HepG2 (cell line): ENCODE measurements at regions not wholly inside any gene's neighbourhood (a gene's known extent, or its start where the extent isn't known, plus 50 kb on each side); places are given as distances from the start of the nearest gene placed in this dataset.

Experiments used
- ATAC-seq: fragments of 200-7000 bp; cut with Tn5 transposase; 3 replicates; pipeline ENCODE4 v1.9.1; 2020; ENCODE audit warnings: mild to moderate bottlenecking, moderate library complexity
- BruUV-seq: library from RNA; stranded (reverse); fragments of 400-500 nt; replicated peaks from 2 replicates; lab custom pipeline; 2021; lab: Mats Ljungman, UMichigan
- CTCF ChIA-PET: fragments of 300-600 bp; formaldehyde crosslinking; extraction: SDS; loops from one replicate; lab custom pipeline; 2021; ENCODE audit warnings: low total read pairs, inconsistent platforms, low intra/inter-chr PET ratio; lab: Yijun Ruan, JAX
- POLR2A ChIA-PET: fragments of 350-600 bp; sonication (Branson Sonifier 250); formaldehyde crosslinking; loops from one replicate; lab custom pipeline; 2020; ENCODE audit warnings: antibody characterized with exemption, inconsistent platforms; lab: Yijun Ruan, JAX
- DNase-seq: peaks from one replicate; pipeline ENCODE4 v3.0.0-alpha.2; 2015; ENCODE audit warnings: low spot score
- FAIRE-seq: peaks from 3 replicates; lab custom pipeline; 2011; peaks lifted over from hg19 to GRCh38; lab: Jason Lieb, UNC
- H2AFZ ChIP-seq: one replicate; pipeline ENCODE4 v1.6.1; 2011; ENCODE audit warnings: low read length, inconsistent platforms
- H3K27ac ChIP-seq: fragments of 300-600 bp; 3 replicates; pipeline ENCODE4 v1.8.0; 2011; ENCODE audit warnings: mixed run types, mild to moderate bottlenecking, mixed read lengths, low read length, inconsistent platforms; ENCODE audit not compliant: insufficient read depth; ENCODE audit errors: extremely low read length
- H3K27me3 ChIP-seq, 2 experiments: fragments of 200-600 bp in 1 of 2; 2 replicates in 1 of 2; 3 replicates in 1 of 2; pipeline versions ENCODE4 v1.6.0 to v1.8.0; 2011; ENCODE audit warnings: low read length in 2 of 2, mild to moderate bottlenecking in 2 of 2, moderate library complexity in 2 of 2, inconsistent platforms in 1 of 2; ENCODE audit not compliant: insufficient read depth in 2 of 2, control insufficient read depth in 1 of 2
- H3K36me3 ChIP-seq, 2 experiments: fragments of 200-600 bp in 1 of 2; replicated peaks in 1 of 2; 2 replicates in 1 of 2; 3 replicates in 1 of 2; pipeline versions ENCODE4 v1.5.1 to v1.8.0; 2011; ENCODE audit warnings: low read length in 2 of 2, inconsistent platforms in 1 of 2; ENCODE audit not compliant: insufficient read depth in 2 of 2, control insufficient read depth in 1 of 2
- H3K4me1 ChIP-seq: 2 replicates; pipeline ENCODE4 v1.5.1; 2012; ENCODE audit warnings: low read length, inconsistent platforms; ENCODE audit not compliant: insufficient read depth
- H3K4me2 ChIP-seq: 2 replicates; pipeline ENCODE4 v1.6.0; 2011; ENCODE audit warnings: low read depth, low read length, inconsistent platforms
- H3K4me3 ChIP-seq, 3 experiments: fragments of 200-600 bp in 1 of 3; sonication (generic), shearing (Covaris generic) in 1 of 3; replicated peaks in 1 of 3; 2 replicates each; pipeline ENCODE4 v1.5.1; 2011 to 2016; ENCODE audit warnings: low read length in 3 of 3, inconsistent platforms in 2 of 3, low read depth in 2 of 3, mild to moderate bottlenecking in 2 of 3, control low read depth in 1 of 3, mixed read lengths in 1 of 3; ENCODE audit not compliant: insufficient read depth in 1 of 3
- H3K79me2 ChIP-seq: one replicate; pipeline ENCODE4 v1.6.1; 2011; ENCODE audit warnings: low read length, inconsistent platforms; ENCODE audit not compliant: insufficient read depth
- H3K9ac ChIP-seq: 2 replicates; pipeline ENCODE4 v1.6.0; 2011; ENCODE audit warnings: mild to moderate bottlenecking, low read depth, low read length, inconsistent platforms; ENCODE audit not compliant: insufficient read depth
- H3K9me3 ChIP-seq: 2 replicates; pipeline ENCODE4 v1.5.1; 2012; ENCODE audit warnings: mild to moderate bottlenecking, low read length
- H4K20me1 ChIP-seq: 2 replicates; pipeline ENCODE4 v1.6.0; 2011; ENCODE audit warnings: inconsistent platforms, mild to moderate bottlenecking, low read length, moderate library complexity; ENCODE audit not compliant: insufficient read depth
- DNMT1 ChIP-seq: sonication (generic); formaldehyde crosslinking; IDR thresholded peaks from 2 replicates; pipeline ENCODE4 v1.5.1; 2020; ENCODE audit warnings: mild to moderate bottlenecking, missing genetic modification reagents
- ETV6 ChIP-seq: sonication (generic); formaldehyde crosslinking; conservative IDR thresholded peaks from 2 replicates; pipeline ENCODE4 v1.4.0; 2020; ENCODE audit warnings: missing genetic modification reagents
- FOXA1 ChIP-seq, 2 experiments: fragments of 450-650 bp in 1 of 2; sonication (generic) in 1 of 2; formaldehyde crosslinking in 1 of 2; IDR thresholded peaks; 2 replicates each; pipeline versions ENCODE4 v1.4.0 to v1.6.1; 2016 to 2020; ENCODE audit warnings: missing genetic modification reagents in 1 of 2
- GMEB1 ChIP-seq: sonication (generic); formaldehyde crosslinking; IDR thresholded peaks from 2 replicates; pipeline ENCODE4 v1.5.1; 2020; ENCODE audit warnings: missing genetic modification reagents, mild to moderate bottlenecking, borderline replicate concordance
- NFE2 ChIP-seq: sonication (generic); formaldehyde crosslinking; IDR thresholded peaks from 2 replicates; pipeline ENCODE4 v1.4.0; 2020; ENCODE audit warnings: missing genetic modification reagents
- STAG1 ChIP-seq: sonication (generic); formaldehyde crosslinking; IDR thresholded peaks from 2 replicates; pipeline ENCODE4 v1.4.0; 2020; ENCODE audit warnings: missing genetic modification reagents
- TAF1 ChIP-seq: sonication (generic); formaldehyde crosslinking; IDR thresholded peaks from 2 replicates; pipeline ENCODE4 v1.4.0; 2020; ENCODE audit warnings: missing genetic modification reagents
- TMF1 ChIP-seq: sonication (generic); formaldehyde crosslinking; IDR thresholded peaks from 2 replicates; pipeline ENCODE4 v1.8.1; 2022; ENCODE audit warnings: low read depth, missing genetic modification reagents
- ZNF124 ChIP-seq: sonication (generic); formaldehyde crosslinking; IDR thresholded peaks from 2 replicates; pipeline ENCODE4 v1.4.0; 2020; ENCODE audit warnings: missing genetic modification reagents
- ZNF274 ChIP-seq: sonication (generic); formaldehyde crosslinking; IDR thresholded peaks from 2 replicates; pipeline ENCODE4 v1.5.1; 2020; ENCODE audit warnings: mild to moderate bottlenecking, missing genetic modification reagents
- ZNF432 ChIP-seq: sonication (generic); formaldehyde crosslinking; IDR thresholded peaks from 2 replicates; pipeline ENCODE4 v1.5.0; 2020; ENCODE audit warnings: missing genetic modification reagents, mild to moderate bottlenecking, borderline replicate concordance
- ZNF564 ChIP-seq: sonication (generic); formaldehyde crosslinking; IDR thresholded peaks from 2 replicates; pipeline ENCODE4 v1.8.1; 2023; ENCODE audit warnings: mild to moderate bottlenecking, missing genetic modification reagents
- ZNF576 ChIP-seq: sonication (generic); formaldehyde crosslinking; IDR thresholded peaks from 2 replicates; pipeline ENCODE4 v1.4.0; 2020; ENCODE audit warnings: mild to moderate bottlenecking, missing genetic modification reagents
- WGBS: methylation state at CpG from one replicate; pipeline ENCODE4 v1.1.6; 2017; ENCODE audit warnings: low lambda C conversion rate; 5-methylcytosine and 5-hydroxymethylcytosine counted together
- in situ Hi-C: cut with HindIII; loops from 2 replicates; pipeline ENCODE4 v1.10.0; 2017; ENCODE audit warnings: low pct_unique_long_range_greater_than_20kb; ENCODE audit not compliant: extremely low pct_ligation_motif_present
- intact Hi-C: fragments of 100-400 bp; cut with micrococcal nuclease; formaldehyde crosslinking; loops from one replicate; pipeline ENCODE4 v1.10.0; 2022; ENCODE audit not compliant: unreplicated experiment

- TF ChIP-seq TMF1 (CRISPR knock-in tag) = no peak
- TF ChIP-seq TAF1 = no peak
- TF ChIP-seq FOXA1 (IDR thresholded peaks at IDR 0.05) = no peak
- no peak for TF ChIP-seq FOXA1 (CRISPR knock-in tag; IDR thresholded peaks at IDR 0.05)
Observed at GRCh38 chr18:41266616-41267015, 688.4 kb upstream of the PIK3C3 start (continued).

GRCh38 chr18:41266204-41266603 is 688.8 kb upstream of the PIK3C3 start:
- WGBS = 9% methylated on average over 5 of the region's 5 CpGs
- ATAC-seq = no peak
- H4K20me1 ChIP-seq = no peaks in the 10 kb centered on the region

More at GRCh38 chr18:41266204-41266603, 688.8 kb upstream of the PIK3C3 start:
- H3K4me2 ChIP-seq = no peak overlapping the region
- H3K4me1 ChIP-seq = no peaks in the 10 kb centered on the region
- intact Hi-C loops = no loop called here
- no peak for FAIRE-seq
- no peaks in the 10 kb centered on the region for H3K36me3 ChIP-seq
- in situ Hi-C loops = no loop called here
- ChIA-PET POLR2A (no interaction called here), CTCF (no interaction called here)
- H3K9me3 ChIP-seq = no peaks in the 10 kb centered on the region
- no peaks in the 10 kb centered on the region for H3K27me3 ChIP-seq
- H2AFZ ChIP-seq = no peak overlapping the region
- no peak for DNase-seq
- H3K9ac ChIP-seq = no peak overlapping the region
- TF ChIP-seq NFE2 (CRISPR knock-in tag) = no peak
- no peak for TF ChIP-seq ZNF576 (CRISPR knock-in tag)
- TF ChIP-seq ZNF432 (CRISPR knock-in tag) = no peak
- no peak for TF ChIP-seq ZNF274 (CRISPR knock-in tag)
- no peak for TF ChIP-seq ZNF124 (CRISPR knock-in tag)
- no peak for TF ChIP-seq STAG1 (CRISPR knock-in tag)
- TF ChIP-seq GMEB1 (CRISPR knock-in tag) = no peak
- no peak for TF ChIP-seq ZNF564
- no peak for TF ChIP-seq ETV6 (CRISPR knock-in tag)
- TF ChIP-seq DNMT1 (CRISPR knock-in tag) = no peak
- no peak overlapping the region for H3K27ac ChIP-seq
- no TSS peak for BruUV-seq
- H3K4me3 ChIP-seq = no peak overlapping the region
- no peaks in the 10 kb centered on the region for H3K79me2 ChIP-seq
